ACHN (cell line): ENCODE measurements at regions not wholly inside any gene's neighbourhood (a gene's known extent, or its start where the extent isn't known, plus 50 kb on each side); places are given as distances from the start of the nearest gene placed in this dataset.

Source experiments
- DNase-seq: peaks from one replicate; pipeline ENCODE4 v3.0.0-alpha.2; 2015
- in situ Hi-C: cut with HindIII; loops from 2 replicates; pipeline ENCODE4 v1.10.0; 2017; ENCODE audit warnings: low sequenced_read_pairs, low pct_ligation_motif_present, low pct_unique_long_range_greater_than_20kb

GRCh38 chr2:177314722-177315264, 50.3 kb upstream of the NFE2L2 start:
- in situ Hi-C loops: no loop called here
- DNase-seq: no peak

GRCh38 chr2:177315364-177315763, 50.8 kb upstream of the NFE2L2 start:
- no peak for DNase-seq
- in situ Hi-C loops: no loop called here

GRCh38 chr2:177316756-177317155, 52.2 kb upstream of the NFE2L2 start:
- DNase-seq: no peak
- in situ Hi-C loops: no loop called here

- DNase-seq: no peak
- in situ Hi-C loops: no loop called here
Measured at GRCh38 chr2:177317443-177317842, 52.9 kb upstream of the NFE2L2 start.

GRCh38 chr2:177317857-177318256, 53.3 kb upstream of the NFE2L2 start:
- in situ Hi-C loops: no loop called here
- DNase-seq: no peak

- no peak for DNase-seq
- in situ Hi-C loops: no loop called here
Measured at GRCh38 chr2:177318613-177319012, 54.1 kb upstream of the NFE2L2 start.

GRCh38 chr2:177320596-177320995, 56.1 kb upstream of the NFE2L2 start:
- in situ Hi-C loops: no loop called here
- no peak for DNase-seq

- in situ Hi-C loops: no loop called here
Measured at GRCh38 chr2:177322801-177323261, 58.3 kb upstream of the NFE2L2 start.

GRCh38 chr2:177324797-177325196, 60.3 kb upstream of the NFE2L2 start:
- in situ Hi-C loops: no loop called here

More at GRCh38 chr2:177322801-177323261, 58.3 kb upstream of the NFE2L2 start:
- DNase-seq: no peak

GRCh38 chr2:177325554-177325953, 61.0 kb upstream of the NFE2L2 start:
- in situ Hi-C loops: no loop called here
- peak; percentile 57 for DNase-seq

More at GRCh38 chr2:177324797-177325196, 60.3 kb upstream of the NFE2L2 start:
- DNase-seq: no peak

GRCh38 chr2:177326005-177326404, 61.5 kb upstream of the NFE2L2 start:
- DNase-seq: no peak
- in situ Hi-C loops: no loop called here

GRCh38 chr2:177326591-177326990, 62.1 kb upstream of the NFE2L2 start:
- in situ Hi-C loops: no loop called here
- DNase-seq: no peak

- DNase-seq: no peak
- in situ Hi-C loops: no loop called here
Measured at GRCh38 chr2:177327009-177327408, 62.5 kb upstream of the NFE2L2 start.

- in situ Hi-C loops: no loop called here
- DNase-seq: peak; percentile 45
Measured at GRCh38 chr2:177328056-177328455, 63.5 kb upstream of the NFE2L2 start.

- no peak for DNase-seq
- in situ Hi-C loops: no loop called here
Measured at GRCh38 chr2:177329064-177329463, 63.5 kb upstream of the AGPS start.

- DNase-seq: no peak
- in situ Hi-C loops: no loop called here
Measured at GRCh38 chr2:177331466-177331997, 61.0 kb upstream of the AGPS start.

GRCh38 chr2:177332026-177332991, 60.3 kb upstream of the AGPS start:
- peak; percentile 85 for DNase-seq
- in situ Hi-C loops: no loop called here

GRCh38 chr2:177332992-177333388, 59.6 kb upstream of the AGPS start:
- in situ Hi-C loops: no loop called here
- DNase-seq: no peak

GRCh38 chr2:177334940-177335543, 57.5 kb upstream of the AGPS start:
- in situ Hi-C loops: no loop called here
- peak; percentile 72 for DNase-seq
